ENCODE measurements at regions not wholly inside any gene's neighbourhood (a gene's known extent, or its start where the extent isn't known, plus 50 kb on each side); places are given as distances from the start of the nearest gene placed in this dataset.
A peak's percentile ranks its signal among the peaks of the same experiment; 100 is the strongest.

- Histone ChIP-seq H3K27ac (no peak overlapping the region), H3K9me3 (ENCODE audit: low read depth) (no peaks in the 10 kb centered on the region), H3K27me3 (no peaks in the 10 kb centered on the region), H3K36me3 (no peaks in the 10 kb centered on the region), H3K4me3 (no peak overlapping the region), H3K4me1 (ENCODE audit: low read depth) (peaks cover 6% of the 10 kb centered on the region)
- DNase-seq (ENCODE audit: low read depth in 1 of 2, low spot score in 1 of 2), result peak; percentile 14 to 62
- TF ChIP-seq, protein P1, sequence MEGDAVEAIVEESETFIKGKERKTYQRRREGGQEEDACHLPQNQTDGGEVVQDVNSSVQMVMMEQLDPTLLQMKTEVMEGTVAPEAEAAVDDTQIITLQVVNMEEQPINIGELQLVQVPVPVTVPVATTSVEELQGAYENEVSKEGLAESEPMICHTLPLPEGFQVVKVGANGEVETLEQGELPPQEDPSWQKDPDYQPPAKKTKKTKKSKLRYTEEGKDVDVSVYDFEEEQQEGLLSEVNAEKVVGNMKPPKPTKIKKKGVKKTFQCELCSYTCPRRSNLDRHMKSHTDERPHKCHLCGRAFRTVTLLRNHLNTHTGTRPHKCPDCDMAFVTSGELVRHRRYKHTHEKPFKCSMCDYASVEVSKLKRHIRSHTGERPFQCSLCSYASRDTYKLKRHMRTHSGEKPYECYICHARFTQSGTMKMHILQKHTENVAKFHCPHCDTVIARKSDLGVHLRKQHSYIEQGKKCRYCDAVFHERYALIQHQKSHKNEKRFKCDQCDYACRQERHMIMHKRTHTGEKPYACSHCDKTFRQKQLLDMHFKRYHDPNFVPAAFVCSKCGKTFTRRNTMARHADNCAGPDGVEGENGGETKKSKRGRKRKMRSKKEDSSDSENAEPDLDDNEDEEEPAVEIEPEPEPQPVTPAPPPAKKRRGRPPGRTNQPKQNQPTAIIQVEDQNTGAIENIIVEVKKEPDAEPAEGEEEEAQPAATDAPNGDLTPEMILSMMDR (IDR thresholded peaks at IDR 0.05; ENCODE audit: low read depth, low read length), result peak; percentile 49
Measured at GRCh38 chr13:64471916-64472315, 2758.2 kb downstream of the PCDH9 start.

DNA sequence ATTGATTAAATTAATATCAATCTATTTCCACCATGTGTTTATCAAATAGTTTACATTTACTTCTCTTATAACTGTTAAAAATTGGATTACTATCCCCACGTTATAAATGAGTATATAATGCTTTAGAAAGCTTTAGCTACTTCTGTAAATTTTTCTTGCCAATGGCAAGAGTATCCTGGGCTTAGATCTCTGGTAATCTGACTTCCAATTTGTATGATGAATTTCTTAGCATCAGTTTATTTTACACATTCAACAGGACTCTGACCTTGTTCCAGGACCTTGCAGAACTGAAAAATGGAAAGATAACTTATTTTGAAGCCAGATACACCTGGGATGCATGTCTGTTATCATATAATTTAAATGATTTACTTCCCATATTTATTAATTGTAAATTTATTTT lies 2759.4 kb downstream of the PCDH9 start:
- DNase-seq (ENCODE audit: low read depth in 1 of 2, low spot score in 1 of 2), result no peak
- Histone ChIP-seq H3K27me3 (no peaks in the 10 kb centered on the region), H3K4me3 (no peak overlapping the region), H3K4me1 (ENCODE audit: low read depth) (peaks cover 6% of the 10 kb centered on the region), H3K9me3 (ENCODE audit: low read depth) (no peaks in the 10 kb centered on the region), H3K27ac (no peak overlapping the region), H3K36me3 (no peaks in the 10 kb centered on the region)
- TF ChIP-seq, protein P1 (IDR thresholded peaks at IDR 0.05; ENCODE audit: low read depth, low read length), result no peak

GRCh38 chr13:64459778-64460177 lies 2770.4 kb downstream of the PCDH9 start:
- TF ChIP-seq, protein P1 (IDR thresholded peaks at IDR 0.05; ENCODE audit: low read depth, low read length), result no peak
- H3K4me1 ChIP-seq (ENCODE audit: low read depth), result no peaks in the 10 kb centered on the region
- H3K9me3 ChIP-seq (ENCODE audit: low read depth), result no peaks in the 10 kb centered on the region
- no peak overlapping the region for H3K4me3 ChIP-seq
- no peaks in the 10 kb centered on the region for H3K36me3 ChIP-seq
- no peak overlapping the region for H3K27ac ChIP-seq
- DNase-seq (ENCODE audit: low read depth in 1 of 2, low spot score in 1 of 2), result no peak
- no peaks in the 10 kb centered on the region for H3K27me3 ChIP-seq

DNA sequence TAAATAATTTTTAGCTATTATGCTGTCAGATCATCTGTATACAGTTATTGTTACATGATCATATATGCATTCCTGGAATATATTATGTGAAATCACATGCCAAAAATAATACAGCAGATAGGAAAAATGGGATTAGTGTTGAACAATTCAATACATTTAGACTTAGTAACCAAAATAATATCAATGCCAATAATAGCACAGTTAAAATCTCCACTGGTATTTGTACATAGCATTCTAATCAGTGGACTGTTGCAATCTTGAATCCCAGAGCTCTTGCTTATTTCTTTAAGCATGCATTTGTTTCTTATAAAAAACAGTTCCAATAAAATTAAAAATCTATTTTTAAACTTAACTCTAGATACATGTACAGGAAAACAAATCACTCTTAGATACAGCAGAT lies 2772.2 kb downstream of the PCDH9 start:
- no peak overlapping the region for H3K27ac ChIP-seq
- no peaks in the 10 kb centered on the region for H3K9me3 ChIP-seq (ENCODE audit: low read depth)
- H3K4me3 ChIP-seq, result no peak overlapping the region
- no peaks in the 10 kb centered on the region for H3K4me1 ChIP-seq (ENCODE audit: low read depth)
- H3K27me3 ChIP-seq, result no peaks in the 10 kb centered on the region
- peak in 1 of 2 donors; percentile 55 for DNase-seq (ENCODE audit: low read depth in 1 of 2, low spot score in 1 of 2)
- H3K36me3 ChIP-seq, result no peaks in the 10 kb centered on the region
- TF ChIP-seq, protein P1 (IDR thresholded peaks at IDR 0.05; ENCODE audit: low read depth, low read length), result no peak

DNA sequence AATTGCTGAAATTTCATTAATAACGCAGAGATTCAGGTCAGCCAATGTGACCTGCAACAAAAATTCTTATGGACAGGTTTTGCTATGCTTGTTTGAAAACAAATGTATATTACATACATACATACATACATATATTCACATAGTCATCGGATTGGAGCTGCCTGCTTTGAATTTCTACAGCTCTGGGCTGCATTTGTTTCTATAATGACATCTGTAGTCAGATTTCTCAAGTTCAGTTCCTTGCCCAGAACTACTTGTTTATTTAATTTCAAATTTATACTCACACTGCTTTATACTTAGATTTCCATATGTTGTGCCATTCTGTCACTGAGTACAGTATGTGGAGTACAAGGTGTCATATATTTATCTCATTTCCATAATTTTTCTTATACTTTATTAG lies 2775.0 kb downstream of the PCDH9 start:
- H3K4me1 ChIP-seq (ENCODE audit: low read depth), result no peaks in the 10 kb centered on the region
- TF ChIP-seq, protein P1 (IDR thresholded peaks at IDR 0.05; ENCODE audit: low read depth, low read length), result no peak
- H3K27ac ChIP-seq, result no peak overlapping the region
- no peaks in the 10 kb centered on the region for H3K36me3 ChIP-seq
- no peaks in the 10 kb centered on the region for H3K9me3 ChIP-seq (ENCODE audit: low read depth)
- no peak for DNase-seq (ENCODE audit: low read depth in 1 of 2, low spot score in 1 of 2)
- H3K4me3 ChIP-seq, result no peak overlapping the region
- no peaks in the 10 kb centered on the region for H3K27me3 ChIP-seq

GRCh38 chr13:64453831-64454230 lies 2776.3 kb downstream of the PCDH9 start:
- H3K27me3 ChIP-seq, result no peaks in the 10 kb centered on the region
- no peak overlapping the region for H3K27ac ChIP-seq
- H3K9me3 ChIP-seq (ENCODE audit: low read depth), result no peaks in the 10 kb centered on the region
- H3K4me3 ChIP-seq, result no peak overlapping the region
- DNase-seq (ENCODE audit: low read depth in 1 of 2, low spot score in 1 of 2), result peak; percentile 15 to 27
- TF ChIP-seq, protein P1 (IDR thresholded peaks at IDR 0.05; ENCODE audit: low read depth, low read length), result no peak
- H3K4me1 ChIP-seq (ENCODE audit: low read depth), result no peaks in the 10 kb centered on the region
- no peaks in the 10 kb centered on the region for H3K36me3 ChIP-seq
